HT1080 (cell line): ENCODE measurements at regions not wholly inside any gene's neighbourhood (a gene's known extent, or its start where the extent isn't known, plus 50 kb on each side); places are given as distances from the start of the nearest gene placed in this dataset.
A peak's percentile ranks its signal among the peaks of the same experiment; 100 is the strongest.
"Not testable (repeated sequence)": the region's sequence is repeated elsewhere in the genome, so short reads cannot be mapped to it uniquely, and the experiment has no call there.

Experiments
- DNase-seq: peaks from one replicate; pipeline ENCODE4 v3.0.0-alpha.2; 2015; ENCODE audit warnings: low read depth

DNA sequence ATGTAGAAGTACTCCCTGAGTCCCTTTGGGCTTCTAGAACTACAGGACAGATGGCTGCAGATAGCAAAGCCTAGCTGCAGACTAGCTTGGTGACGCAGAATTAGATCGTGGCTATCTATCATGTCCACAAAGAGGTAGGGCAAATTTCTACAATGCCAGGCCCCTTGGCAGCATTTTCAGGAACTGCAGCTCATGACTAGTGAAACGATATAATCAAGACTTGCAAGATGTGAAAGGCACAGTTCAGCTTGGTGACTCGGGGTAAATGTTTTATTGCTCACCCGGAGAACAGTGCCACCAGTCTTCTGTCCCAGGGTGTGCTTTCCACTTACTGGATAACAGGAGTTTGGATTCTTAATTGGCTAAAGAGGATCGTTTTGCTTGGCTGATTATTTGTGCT lies 108.7 kb upstream of the LY86 start:
- no peak for DNase-seq

DNA sequence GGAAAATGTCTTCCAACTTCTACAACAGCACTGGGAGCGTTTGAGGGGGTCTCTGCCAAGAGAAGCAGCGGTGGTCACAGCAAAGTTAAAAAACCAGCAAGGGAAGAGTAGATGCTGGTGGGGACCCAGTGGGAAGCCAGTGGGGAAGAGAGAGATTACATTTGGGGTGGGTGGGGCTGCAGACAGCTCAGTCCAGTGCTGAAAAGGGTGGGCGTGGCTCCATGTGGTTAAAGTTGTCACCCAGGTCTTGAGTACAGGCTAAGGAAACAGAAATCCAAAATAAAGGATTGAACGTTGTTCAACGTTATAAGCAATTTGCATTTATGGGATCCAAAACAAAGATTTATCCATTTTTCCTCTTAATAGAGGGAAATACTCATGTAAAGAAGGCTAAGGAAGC lies 106.3 kb upstream of the LY86 start:
- no peak for DNase-seq

- DNase-seq = no peak
Observed at GRCh38 chr6:6483168-6483567, 105.4 kb upstream of the LY86 start.

DNA sequence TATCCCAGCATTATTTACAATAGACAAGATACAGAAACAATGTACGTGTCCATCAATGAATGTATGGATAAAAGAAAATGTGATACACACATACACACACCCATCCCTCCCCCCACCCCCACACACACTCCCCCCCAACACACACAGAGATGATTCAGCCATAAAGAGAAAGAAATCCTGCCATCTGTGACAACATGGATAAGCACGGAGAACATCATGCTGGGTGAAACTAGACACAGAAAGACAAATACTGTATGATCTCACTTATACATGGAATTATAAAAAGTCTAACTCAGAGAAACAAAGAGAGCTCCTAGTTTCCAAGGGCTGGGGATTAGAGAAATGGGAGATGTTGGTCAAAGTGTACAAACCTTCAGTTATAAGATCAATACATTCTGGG lies 104.8 kb upstream of the LY86 start:
- no peak for DNase-seq

DNA sequence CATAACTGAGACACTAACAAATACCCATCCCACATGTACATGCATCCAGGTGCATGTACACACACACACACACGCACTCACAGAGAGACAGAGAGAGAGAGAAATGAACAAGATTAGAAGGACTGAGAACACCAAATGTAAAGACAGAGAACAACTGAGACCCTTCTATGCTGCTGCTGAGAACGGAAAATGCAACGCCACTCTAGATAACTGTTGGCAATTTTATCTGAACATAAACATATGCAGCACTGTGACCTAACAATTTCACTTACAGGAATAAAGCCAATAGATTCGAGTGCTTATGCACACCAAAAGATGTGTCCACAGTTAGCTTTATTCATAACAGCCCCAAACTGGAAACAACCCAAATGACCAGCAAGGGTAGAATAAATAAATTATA lies 103.8 kb upstream of the LY86 start:
- DNase-seq = no peak

- no peak for DNase-seq
Observed at GRCh38 chr6:6486595-6486994, 101.9 kb upstream of the LY86 start.

DNA sequence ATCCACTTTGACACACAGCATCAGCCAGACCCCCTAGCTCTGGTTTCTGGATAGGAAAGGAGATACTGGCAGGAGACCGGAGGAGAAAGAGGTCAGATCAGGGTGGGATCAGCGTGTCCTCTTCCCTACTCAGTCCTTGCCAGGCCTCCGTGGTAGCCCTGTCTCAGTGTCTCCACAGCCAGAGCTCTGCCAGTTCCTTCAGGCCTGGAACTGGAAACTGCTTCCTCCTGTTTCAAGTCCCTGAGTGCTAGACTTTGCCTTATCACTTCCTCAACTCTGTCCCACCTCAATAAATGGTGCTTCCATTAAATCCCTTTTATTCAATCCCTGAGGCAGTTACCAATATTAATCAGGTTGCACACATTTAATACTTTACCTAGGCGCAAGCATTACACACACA lies 96.8 kb upstream of the LY86 start:
- no peak for DNase-seq

DNA sequence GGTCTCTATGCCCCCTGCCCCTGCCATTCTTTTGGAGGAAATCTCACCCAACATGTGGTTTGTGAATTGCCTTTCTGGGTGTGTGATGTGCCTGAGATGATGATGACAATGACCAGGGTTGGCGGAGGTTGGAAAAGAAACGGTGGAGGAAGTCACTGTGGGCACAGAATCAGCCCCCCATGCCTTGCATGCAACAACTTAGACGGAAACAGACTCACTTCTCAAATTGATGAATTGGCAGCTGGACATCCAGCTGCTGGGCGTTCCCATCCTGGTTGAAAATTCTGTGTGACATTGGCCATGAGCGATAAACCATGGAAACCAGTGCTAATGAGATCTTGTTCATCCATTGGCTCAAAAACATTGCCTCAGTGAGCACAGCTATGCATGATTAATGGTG lies 95.8 kb upstream of the LY86 start:
- no peak for DNase-seq

DNA sequence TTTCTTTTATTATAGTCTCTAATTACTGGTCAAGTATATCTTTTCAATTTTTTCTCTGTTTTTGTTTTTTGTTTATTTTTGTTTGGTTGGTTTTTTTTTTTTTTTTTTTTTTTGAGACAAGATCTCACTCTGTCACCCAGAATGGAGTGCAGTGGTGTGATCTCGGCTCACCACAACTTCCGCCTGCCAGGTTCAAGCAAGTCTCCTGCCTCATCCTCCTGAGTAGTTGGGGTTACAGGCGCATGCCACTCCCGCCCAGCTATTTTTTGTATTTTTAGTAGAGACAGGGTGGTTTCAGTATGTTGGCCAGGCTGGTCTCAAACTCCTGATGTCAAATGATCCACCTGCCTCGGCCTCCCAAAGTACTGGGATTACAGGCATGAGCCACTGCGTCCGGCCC lies 94.4 kb upstream of the LY86 start:
- not testable (repeated sequence) for DNase-seq

DNA sequence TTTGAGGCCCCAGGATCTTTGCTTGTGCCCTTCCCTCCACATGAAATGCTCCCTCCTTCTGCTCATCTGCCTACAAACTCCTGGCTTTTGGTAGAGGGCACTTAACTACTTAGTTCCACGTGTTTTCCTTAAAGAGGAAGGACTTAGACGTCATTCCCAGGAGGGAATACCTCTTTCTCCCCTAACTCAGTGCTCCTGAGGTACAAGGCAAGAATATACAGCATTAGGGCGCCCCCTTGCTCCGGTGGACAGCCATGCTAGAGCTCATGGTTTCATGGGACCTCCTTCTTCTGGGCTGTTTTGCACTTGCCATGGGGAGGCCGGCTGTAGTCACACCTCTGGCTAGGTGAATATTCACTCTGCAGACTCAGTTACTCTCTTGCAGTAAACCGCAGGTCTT lies 93.8 kb upstream of the LY86 start:
- peak; percentile 22 for DNase-seq

DNA sequence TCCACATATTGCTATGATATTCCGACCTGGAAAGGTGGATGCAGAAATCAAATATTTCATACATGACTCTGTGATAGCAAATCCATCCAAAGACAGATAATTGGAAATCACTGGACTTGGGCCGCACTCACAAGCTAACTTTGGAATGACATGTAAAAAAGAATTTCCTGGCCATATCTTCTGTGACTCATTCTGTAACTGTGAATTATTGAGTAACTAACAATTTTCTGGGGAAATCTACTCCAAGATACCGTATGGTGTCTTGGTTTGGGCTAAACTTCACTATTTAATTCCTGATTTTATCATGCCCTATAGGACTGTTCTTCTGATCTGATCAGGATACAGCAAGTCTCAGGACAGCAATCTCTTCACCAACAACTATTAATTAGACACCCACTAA lies 92.7 kb upstream of the LY86 start:
- no peak for DNase-seq

GRCh38 chr6:6497541-6497940 lies 91.0 kb upstream of the LY86 start:
- no peak for DNase-seq

DNA sequence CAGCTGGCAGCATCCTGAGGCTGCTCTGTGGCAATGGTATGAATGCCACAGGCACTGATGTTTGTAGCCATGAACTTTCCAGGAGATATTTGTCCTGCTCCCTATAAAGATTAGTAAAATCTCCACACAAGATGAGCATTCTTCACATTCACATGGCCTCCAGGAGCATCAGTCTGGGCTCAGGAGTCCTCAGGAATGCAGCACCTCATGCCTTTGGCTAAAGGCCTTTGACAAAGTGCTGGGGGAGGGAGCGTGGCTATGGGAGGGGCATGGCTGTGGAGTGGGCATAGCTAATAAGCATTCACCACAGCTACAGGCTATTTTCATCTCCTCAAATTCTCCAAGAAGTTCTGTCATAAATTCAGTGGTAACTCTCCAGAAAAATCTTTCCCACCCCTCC lies 90.5 kb upstream of the LY86 start:
- no peak for DNase-seq

DNA sequence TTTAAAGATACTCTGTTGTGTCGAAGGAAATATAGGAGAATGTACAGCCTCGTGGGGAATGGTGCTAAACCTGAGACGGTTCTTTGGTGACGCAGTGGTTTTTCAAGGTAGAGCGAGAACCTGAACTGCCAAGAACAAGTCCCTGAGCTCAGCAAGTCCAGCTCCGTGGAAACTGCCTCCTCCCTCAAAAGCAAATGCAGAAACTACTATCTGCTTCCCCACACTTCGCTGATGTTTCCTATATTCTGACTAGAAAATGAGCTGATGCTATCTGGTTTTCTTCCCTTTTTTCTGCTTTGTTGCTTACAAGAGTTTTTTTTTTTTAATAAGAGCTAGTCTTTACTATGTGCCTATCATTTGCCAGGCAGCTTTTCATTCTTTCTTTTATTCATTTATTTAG lies 85.3 kb upstream of the LY86 start:
- DNase-seq = no peak

DNA sequence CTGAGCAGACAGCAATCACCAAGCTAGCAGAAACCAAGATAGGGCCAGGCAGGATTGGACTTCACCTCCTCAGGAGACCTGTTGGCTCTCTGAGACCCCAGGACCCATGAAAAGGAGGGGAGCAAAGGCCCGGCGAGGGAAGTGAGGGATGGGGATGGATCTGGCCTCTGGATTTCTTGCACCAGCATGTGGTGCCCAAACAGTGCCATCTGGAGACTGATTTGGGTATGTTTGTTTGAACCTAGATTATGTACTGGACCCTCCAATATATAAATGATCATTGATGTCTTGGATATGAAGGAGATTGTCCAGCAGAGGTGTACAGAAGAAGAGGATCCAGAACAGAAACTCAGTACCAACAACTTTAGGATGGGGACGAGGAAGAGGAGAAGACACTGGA lies 83.4 kb upstream of the LY86 start:
- DNase-seq = no peak

- no peak for DNase-seq
Observed at GRCh38 chr6:6508643-6509042, 79.9 kb upstream of the LY86 start.

- DNase-seq = no peak
Observed at GRCh38 chr6:6509284-6509683, 79.2 kb upstream of the LY86 start.

- no peak for DNase-seq
Observed at GRCh38 chr6:6512711-6513110, 75.8 kb upstream of the LY86 start.

DNA sequence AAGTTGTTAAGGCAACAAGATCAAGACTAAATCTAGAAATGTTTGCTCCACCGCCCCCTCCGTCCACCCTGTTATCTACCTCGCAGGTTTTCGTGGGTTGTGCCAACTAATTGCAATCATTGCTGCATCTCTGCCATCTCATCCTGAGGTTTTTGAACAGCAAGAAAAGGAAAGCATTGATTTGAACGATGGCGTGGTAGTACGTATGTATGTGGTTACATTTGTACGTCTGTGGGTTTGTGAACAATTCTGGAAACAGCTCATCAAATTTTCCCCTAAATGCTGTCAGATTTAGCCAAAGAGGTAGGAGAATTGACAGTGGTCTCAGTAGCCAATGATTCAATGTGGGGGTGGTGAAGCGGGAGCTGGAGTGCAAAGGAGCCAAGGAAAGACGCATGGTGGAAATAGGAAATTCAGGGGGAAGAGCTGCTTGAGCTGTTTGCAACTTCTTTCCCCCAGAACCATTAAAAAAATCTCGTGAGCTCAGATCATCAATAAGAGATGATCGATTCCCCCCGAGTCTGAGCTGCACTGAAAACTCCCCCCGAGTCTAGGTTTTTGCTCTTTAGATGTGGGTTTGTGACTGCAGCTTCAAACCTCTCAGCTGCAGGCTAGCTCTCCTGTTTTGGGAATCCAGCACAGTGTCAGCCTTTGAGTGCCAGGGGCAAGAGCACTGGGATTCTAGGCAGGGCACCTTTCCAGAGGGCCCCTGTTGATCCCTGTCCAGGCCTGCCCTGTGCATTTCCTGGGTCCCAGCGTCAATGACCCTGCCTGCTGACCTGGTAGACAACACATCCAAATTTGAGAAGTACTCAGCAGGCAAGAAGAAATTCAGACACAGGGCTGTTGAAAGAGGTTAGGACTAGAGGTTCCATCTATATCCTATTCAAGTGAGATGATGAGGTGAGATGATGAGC lies 72.6 kb upstream of the LY86 start:
- no peak for DNase-seq

DNA sequence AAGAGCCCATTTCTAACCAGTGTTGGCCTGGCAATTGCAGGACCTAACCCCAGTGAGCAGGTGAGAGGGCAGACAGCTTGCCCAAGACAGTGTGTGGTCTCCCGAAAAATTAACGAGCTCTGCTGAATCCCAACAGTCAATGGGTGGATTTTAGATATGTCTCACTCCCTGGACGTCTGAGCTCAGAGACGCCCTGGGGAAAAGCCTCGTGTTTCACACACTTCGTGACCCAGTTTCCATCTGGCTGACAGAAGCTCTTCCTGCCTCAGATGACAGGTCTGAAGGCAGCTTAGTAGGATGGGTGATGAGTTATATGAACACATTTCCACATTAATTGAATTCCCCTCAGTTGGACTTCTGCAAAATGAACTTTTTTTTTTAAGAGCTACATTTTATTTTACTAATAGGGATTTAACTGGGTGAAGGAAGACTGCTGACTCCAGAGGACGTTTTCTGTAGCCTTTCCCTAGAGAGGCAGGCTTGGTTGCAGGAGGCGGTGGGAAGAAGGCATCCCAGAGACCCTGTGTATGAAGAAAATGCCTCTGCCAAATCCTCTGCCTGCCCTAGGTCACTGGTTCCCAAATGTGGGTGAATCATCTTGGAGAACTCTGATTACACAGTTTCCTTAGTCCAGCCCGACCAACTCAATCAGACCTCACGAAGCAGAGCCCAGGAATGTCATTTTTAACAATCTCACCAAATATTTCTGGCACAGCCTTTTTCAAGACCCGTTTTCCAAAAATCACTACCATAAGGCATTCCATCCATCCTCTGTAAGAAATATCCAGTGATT lies 71.7 kb upstream of the LY86 start:
- DNase-seq = no peak

GRCh38 chr6:6518631-6519427 lies 69.7 kb upstream of the LY86 start:
- no peak for DNase-seq

DNA sequence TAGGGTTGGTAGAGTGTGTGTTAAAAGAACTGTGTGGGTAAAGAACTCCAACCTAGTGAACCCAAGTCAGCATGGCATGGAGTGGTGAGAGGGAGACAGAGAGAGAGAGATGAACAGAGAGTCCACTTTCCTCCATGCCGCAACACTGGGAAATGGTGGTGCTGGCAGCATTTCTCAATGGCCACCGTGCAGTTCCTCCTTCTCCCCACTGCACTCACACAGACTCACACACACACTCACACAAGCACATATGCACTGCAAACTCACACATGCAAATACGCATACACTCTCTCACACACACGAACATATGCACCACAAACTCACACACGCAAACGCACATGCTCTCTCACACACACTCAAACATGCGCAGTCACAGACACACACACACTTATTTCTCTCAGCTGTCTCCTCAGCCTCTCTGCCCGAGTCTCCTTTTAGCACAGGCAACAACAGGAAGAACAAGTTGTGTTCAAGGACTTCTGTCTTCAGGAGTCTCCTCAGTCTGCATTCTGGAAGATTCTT lies 66.5 kb upstream of the LY86 start:
- DNase-seq = no peak
